OCI-LY7 (cell line): ENCODE measurements at regions not wholly inside any gene's neighbourhood (a gene's known extent, or its start where the extent isn't known, plus 50 kb on each side); places are given as distances from the start of the nearest gene placed in this dataset.

Source experiments
- BruUV-seq: library from RNA; stranded (reverse); fragments of 400-500 nt; replicated peaks from 2 replicates; lab custom pipeline; 2021; lab: Mats Ljungman, UMichigan
- CTCF ChIA-PET: fragments of 300-600 bp; sonication (Branson Sonifier 250); formaldehyde crosslinking; loops from one replicate; lab custom pipeline; 2022; ENCODE audit warnings: antibody characterized with exemption; ENCODE audit not compliant: unreplicated experiment; lab: Charles Lee
- POLR2A ChIA-PET: fragments of 300-600 bp; sonication (Branson Sonifier 250); formaldehyde crosslinking; loops from one replicate; lab custom pipeline; 2022; ENCODE audit warnings: antibody characterized with exemption; lab: Charles Lee
- DNase-seq: peaks from one replicate; pipeline ENCODE4 v3.0.0-alpha.2; 2015; ENCODE audit warnings: low spot score
- H2AFZ ChIP-seq: fragments of 200-600 bp; sonication (generic), shearing (Covaris generic); 2 replicates; pipeline ENCODE4 v1.6.1; 2014; ENCODE audit warnings: mild to moderate bottlenecking, antibody characterized with exemption, low read length, moderate library complexity
- H3K27ac ChIP-seq: fragments of 200-600 bp; sonication (generic); 2 replicates; pipeline ENCODE4 v1.5.1; 2014; ENCODE audit warnings: mixed run types, low read depth, mild to moderate bottlenecking, moderate library complexity, low read length, inconsistent platforms; ENCODE audit not compliant: poor library complexity, severe bottlenecking
- H3K36me3 ChIP-seq: fragments of 200-600 bp; sonication (generic); 2 replicates; pipeline ENCODE4 v1.6.1; 2014; ENCODE audit warnings: mild to moderate bottlenecking, antibody characterized with exemption, low read length, moderate library complexity, mixed read lengths; ENCODE audit not compliant: insufficient read depth
- H3K4me1 ChIP-seq: fragments of 200-600 bp; sonication (generic); 2 replicates; pipeline ENCODE4 v1.5.1; 2014; ENCODE audit warnings: mild to moderate bottlenecking, low read length; ENCODE audit not compliant: insufficient read depth, poor library complexity, severe bottlenecking
- H3K4me2 ChIP-seq: fragments of 200-600 bp; sonication (generic); 2 replicates; pipeline ENCODE4 v1.6.1; 2014; ENCODE audit warnings: mild to moderate bottlenecking, low read length
- H3K4me3 ChIP-seq: fragments of 200-600 bp; sonication (generic); 2 replicates; pipeline ENCODE4 v1.5.1; 2014; ENCODE audit warnings: mild to moderate bottlenecking, low read depth, low read length; ENCODE audit not compliant: poor library complexity, severe bottlenecking
- H3K79me2 ChIP-seq: fragments of 200-600 bp; sonication (generic); 2 replicates; pipeline ENCODE4 v1.6.1; 2016; ENCODE audit warnings: low read depth, mild to moderate bottlenecking, low read length, moderate library complexity, mixed read lengths; ENCODE audit not compliant: insufficient read depth
- H3K9me2 ChIP-seq: fragments of 200-600 bp; sonication (generic); 2 replicates; pipeline ENCODE4 v1.6.1; 2016; ENCODE audit warnings: mild to moderate bottlenecking, low read length, mixed read lengths; ENCODE audit not compliant: insufficient read depth
- H3K9me3 ChIP-seq: fragments of 200-600 bp; sonication (generic); 2 replicates; pipeline ENCODE4 v1.6.1; 2014; ENCODE audit warnings: mild to moderate bottlenecking, mixed run types, low read length, mixed read lengths
- H4K20me1 ChIP-seq: fragments of 200-600 bp; sonication (generic); 2 replicates; pipeline ENCODE4 v1.6.1; 2014; ENCODE audit warnings: mild to moderate bottlenecking, antibody characterized with exemption, low read length, moderate library complexity, mixed read lengths; ENCODE audit not compliant: insufficient read depth
- EZH2phosphoT487 ChIP-seq: fragments of 200-600 bp; sonication (generic); IDR thresholded peaks from 2 replicates; pipeline ENCODE4 v1.6.1; 2018; ENCODE audit warnings: low read depth, borderline replicate concordance, mild to moderate bottlenecking, mixed run types, antibody characterized with exemption, low read length, moderate library complexity, mixed read lengths
- intact Hi-C: fragments of 100-400 bp; cut with micrococcal nuclease; formaldehyde crosslinking; loops from one replicate; pipeline ENCODE4 v1.10.0; 2022; ENCODE audit not compliant: unreplicated experiment
- TF ChIP-seq, protein P1 (sequence below): fragments of 200-600 bp; sonication (generic); conservative IDR thresholded peaks from 2 replicates; pipeline ENCODE4 v1.5.1; 2014; ENCODE audit warnings: mild to moderate bottlenecking, antibody characterized with exemption, low read length, moderate library complexity, mixed read lengths

GRCh38 chrX:150062292-150063137 is 124.2 kb upstream of the EOLA2 start:
- H3K27ac ChIP-seq, result no peak overlapping the region
- CTCF ChIA-PET, result no interaction called here
- TF ChIP-seq, protein P1, sequence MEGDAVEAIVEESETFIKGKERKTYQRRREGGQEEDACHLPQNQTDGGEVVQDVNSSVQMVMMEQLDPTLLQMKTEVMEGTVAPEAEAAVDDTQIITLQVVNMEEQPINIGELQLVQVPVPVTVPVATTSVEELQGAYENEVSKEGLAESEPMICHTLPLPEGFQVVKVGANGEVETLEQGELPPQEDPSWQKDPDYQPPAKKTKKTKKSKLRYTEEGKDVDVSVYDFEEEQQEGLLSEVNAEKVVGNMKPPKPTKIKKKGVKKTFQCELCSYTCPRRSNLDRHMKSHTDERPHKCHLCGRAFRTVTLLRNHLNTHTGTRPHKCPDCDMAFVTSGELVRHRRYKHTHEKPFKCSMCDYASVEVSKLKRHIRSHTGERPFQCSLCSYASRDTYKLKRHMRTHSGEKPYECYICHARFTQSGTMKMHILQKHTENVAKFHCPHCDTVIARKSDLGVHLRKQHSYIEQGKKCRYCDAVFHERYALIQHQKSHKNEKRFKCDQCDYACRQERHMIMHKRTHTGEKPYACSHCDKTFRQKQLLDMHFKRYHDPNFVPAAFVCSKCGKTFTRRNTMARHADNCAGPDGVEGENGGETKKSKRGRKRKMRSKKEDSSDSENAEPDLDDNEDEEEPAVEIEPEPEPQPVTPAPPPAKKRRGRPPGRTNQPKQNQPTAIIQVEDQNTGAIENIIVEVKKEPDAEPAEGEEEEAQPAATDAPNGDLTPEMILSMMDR, result no peak
- no peak for TF ChIP-seq EZH2phosphoT487
- no TSS peak for BruUV-seq
- H3K4me2 ChIP-seq, result no peak overlapping the region
- POLR2A ChIA-PET, result no interaction called here
- no peaks in the 10 kb centered on the region for H3K4me1 ChIP-seq
- H3K36me3 ChIP-seq, result no peaks in the 10 kb centered on the region
- intact Hi-C loops, result no loop called here
- H3K4me3 ChIP-seq, result no peak overlapping the region
- DNase-seq, result no peak
- H2AFZ ChIP-seq, result no peak overlapping the region
- H3K9me2 ChIP-seq, result no peaks in the 10 kb centered on the region
- no peaks in the 10 kb centered on the region for H4K20me1 ChIP-seq
- H3K79me2 ChIP-seq, result no peaks in the 10 kb centered on the region
- H3K9me3 ChIP-seq, result no peaks in the 10 kb centered on the region

DNA sequence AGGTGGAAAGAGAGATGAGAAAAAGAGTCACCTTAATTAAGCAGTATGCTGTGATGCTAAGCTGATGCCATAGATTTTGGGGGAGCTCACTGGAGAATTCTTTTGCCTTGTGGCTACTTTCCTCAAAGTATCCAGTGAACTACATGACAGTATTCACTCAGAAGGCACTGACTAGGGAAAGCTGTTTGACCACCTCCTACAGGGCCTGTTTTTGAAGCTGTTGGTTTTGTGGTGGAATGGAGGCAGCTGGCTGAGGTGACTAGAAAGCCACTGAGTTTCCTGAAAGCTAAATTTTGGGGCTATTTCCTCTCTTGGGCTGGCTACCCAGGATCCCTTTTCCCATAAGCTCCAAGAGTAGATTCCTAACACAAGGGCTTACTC is 124.8 kb upstream of the EOLA2 start:
- TF ChIP-seq, protein P1, result no peak
- TF ChIP-seq EZH2phosphoT487, result no peak
- no peaks in the 10 kb centered on the region for H3K79me2 ChIP-seq
- no peak for DNase-seq
- no peak overlapping the region for H3K4me2 ChIP-seq
- ChIA-PET POLR2A (no interaction called here), CTCF (no interaction called here)
- no peaks in the 10 kb centered on the region for H3K4me1 ChIP-seq
- intact Hi-C loops, result no loop called here
- no peaks in the 10 kb centered on the region for H3K36me3 ChIP-seq
- no peak overlapping the region for H3K4me3 ChIP-seq
- H4K20me1 ChIP-seq, result no peaks in the 10 kb centered on the region
- no TSS peak for BruUV-seq
- no peak overlapping the region for H3K27ac ChIP-seq
- no peaks in the 10 kb centered on the region for H3K9me2 ChIP-seq
- no peak overlapping the region for H2AFZ ChIP-seq
- H3K9me3 ChIP-seq, result no peaks in the 10 kb centered on the region

DNA sequence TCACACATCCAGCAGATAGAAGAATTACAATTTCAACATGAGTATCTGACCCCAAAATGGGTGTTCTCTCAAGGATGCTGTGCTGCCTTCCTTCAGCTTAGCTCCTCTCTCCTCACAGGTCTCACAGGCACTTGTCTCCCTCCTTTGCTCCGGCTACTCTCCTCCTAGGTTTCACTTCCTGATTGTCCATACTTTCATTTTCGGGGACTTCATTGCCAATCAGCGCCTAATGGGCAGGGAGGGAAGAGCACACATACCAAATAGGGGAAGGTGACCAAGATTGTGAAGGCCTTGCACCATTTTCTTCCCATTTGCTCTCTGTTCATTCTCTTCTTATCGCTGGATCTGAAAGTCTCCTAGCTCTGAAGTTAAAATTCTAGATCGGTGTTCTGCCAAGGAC is 125.4 kb upstream of the EOLA2 start:
- Histone ChIP-seq H3K27ac (no peak overlapping the region), H3K79me2 (no peaks in the 10 kb centered on the region), H4K20me1 (no peaks in the 10 kb centered on the region), H3K9me3 (no peaks in the 10 kb centered on the region), H3K4me2 (no peak overlapping the region), H3K9me2 (no peaks in the 10 kb centered on the region), H3K4me1 (no peaks in the 10 kb centered on the region), H3K36me3 (no peaks in the 10 kb centered on the region), H3K4me3 (no peak overlapping the region), H2AFZ (no peak overlapping the region)
- intact Hi-C loops, result no loop called here
- TF ChIP-seq, protein P1, result no peak
- no peak for TF ChIP-seq EZH2phosphoT487
- CTCF ChIA-PET, result no interaction called here
- no TSS peak for BruUV-seq
- POLR2A ChIA-PET, result no interaction called here
- no peak for DNase-seq
